Upper lobe of left lung (tissue), 6 donors: ENCODE measurements at regions not wholly inside any gene's neighbourhood (a gene's known extent, or its start where the extent isn't known, plus 50 kb on each side); places are given as distances from the start of the nearest gene placed in this dataset.

ENCODE experiments used
- ATAC-seq, 2 donors: fragments of 200-7000 bp; cut with Tn5 transposase; one replicate each; pipeline ENCODE4 v1.9.1; 2022; ENCODE audit warnings: mild to moderate bottlenecking in 2 of 2, moderate library complexity in 2 of 2; ENCODE audit not compliant: low FRiP score in 2 of 2
- DNase-seq, 2 donors: peaks; one replicate each; pipeline ENCODE4 v3.0.0-alpha.2; 2019 to 2020
- H3K27ac ChIP-seq, 4 donors: fragments of 200-600 bp; sonication (generic); one replicate each; pipeline ENCODE4 v1.5.1; 2016 to 2019
- H3K27me3 ChIP-seq, 4 donors: fragments of 200-600 bp; sonication (generic); one replicate each; pipeline ENCODE4 v1.5.1; 2017 to 2019
- H3K36me3 ChIP-seq, 4 donors: fragments of 200-600 bp; sonication (generic); one replicate each; pipeline ENCODE4 v1.5.1; 2016 to 2019
- H3K4me1 ChIP-seq, 4 donors: fragments of 200-600 bp; sonication (generic); one replicate each; pipeline ENCODE4 v1.5.1; 2018 to 2019
- H3K4me3 ChIP-seq, 4 donors: fragments of 200-600 bp; sonication (generic); one replicate each; pipeline ENCODE4 v1.5.1; 2017 to 2019; ENCODE audit warnings: mild to moderate bottlenecking in 2 of 4, moderate library complexity in 1 of 4
- H3K9me3 ChIP-seq, 4 donors: fragments of 200-600 bp; sonication (generic); one replicate each; pipeline ENCODE4 v1.5.1; 2018 to 2019
- CTCF ChIP-seq, 6 experiments: fragments of 450-650 bp in 4 of 6; fragments of 200-600 bp in 2 of 6; sonication (generic) in 2 of 6; IDR thresholded peaks; one replicate each; pipeline ENCODE4 v1.5.1; 2016 to 2019; ENCODE audit warnings: antibody characterized with exemption in 6 of 6
- EP300 ChIP-seq, 4 donors: sonication (generic); formaldehyde crosslinking; IDR thresholded peaks; one replicate each; pipeline ENCODE4 v1.5.1; 2017; ENCODE audit warnings: antibody characterized with exemption in 4 of 4, control low read depth in 2 of 4
- POLR2A ChIP-seq, 4 donors: fragments of 450-650 bp; IDR thresholded peaks; one replicate each; pipeline ENCODE4 v1.5.1; 2016 to 2017; ENCODE audit warnings: antibody characterized with exemption in 4 of 4, mild to moderate bottlenecking in 2 of 4
- POLR2AphosphoS5 ChIP-seq, 2 donors: sonication (generic); formaldehyde crosslinking; IDR thresholded peaks; one replicate each; pipeline ENCODE4 v1.5.1; 2017; ENCODE audit warnings: antibody characterized with exemption in 2 of 2
- WGBS, 2 donors: methylation state at CpG; one replicate each; pipeline ENCODE4 v1.1.5; 2017 to 2018; 5-methylcytosine and 5-hydroxymethylcytosine counted together
- donor health status: DM: no; HTN: no; CAD: no; lungs with moderate emphysema.
- donor health status: DM: no; HTN: yes; CAD: no; lungs with severe emphysema.

- no peak overlapping the region for H3K4me3 ChIP-seq
- H3K27me3 ChIP-seq = no peaks in the 10 kb centered on the region
- H3K4me1 ChIP-seq = no peaks in the 10 kb centered on the region
- peak; percentile 12 to 29 for DNase-seq
- H3K9me3 ChIP-seq = no peaks in the 10 kb centered on the region
- 74 to 80% methylated on average over 9 to 18 of the region's 18 CpGs for WGBS, 2 donors
- no peak for ATAC-seq
- H3K27ac ChIP-seq = no peak overlapping the region
- H3K36me3 ChIP-seq = no peaks in the 10 kb centered on the region
- no peak for TF ChIP-seq CTCF (IDR thresholded peaks at IDR 0.05)
- TF ChIP-seq POLR2AphosphoS5 (IDR thresholded peaks at IDR 0.05) = no peak
- no peak for TF ChIP-seq EP300 (IDR thresholded peaks at IDR 0.05)
- TF ChIP-seq POLR2A (IDR thresholded peaks at IDR 0.05) = no peak
These were observed 299.0 kb downstream of the NDUFA10 start for GRCh38 chr2:239726091-239726591.

- H3K36me3 ChIP-seq = no peaks in the 10 kb centered on the region
- ATAC-seq = no peak
- peak; percentile 15 to 65 for DNase-seq
- 97% methylated on average over 7 of the region's 7 CpGs for WGBS, 2 donors
- no peaks in the 10 kb centered on the region for H3K4me1 ChIP-seq
- no peak overlapping the region for H3K4me3 ChIP-seq
- TF ChIP-seq POLR2AphosphoS5 (IDR thresholded peaks at IDR 0.05) = no peak
- no peak for TF ChIP-seq CTCF (IDR thresholded peaks at IDR 0.05)
- no peak for TF ChIP-seq EP300 (IDR thresholded peaks at IDR 0.05)
- no peak for TF ChIP-seq POLR2A (IDR thresholded peaks at IDR 0.05)
- no peaks in the 10 kb centered on the region for H3K9me3 ChIP-seq
- H3K27ac ChIP-seq = no peak overlapping the region
- H3K27me3 ChIP-seq = no peaks in the 10 kb centered on the region
These were observed 299.6 kb downstream of the NDUFA10 start for GRCh38 chr2:239725551-239725890.

GRCh38 chr2:239724851-239725550, 300.1 kb downstream of the NDUFA10 start:
- Histone ChIP-seq H3K27ac (no peak overlapping the region), H3K4me3 (no peak overlapping the region), H3K27me3 (no peaks in the 10 kb centered on the region), H3K4me1 (no peaks in the 10 kb centered on the region), H3K9me3 (no peaks in the 10 kb centered on the region), H3K36me3 (no peaks in the 10 kb centered on the region)
- peak in 1 of 2 donors; percentile 13 for DNase-seq
- no peak for ATAC-seq
- TF ChIP-seq POLR2A (IDR thresholded peaks at IDR 0.05) (no peak), POLR2AphosphoS5 (IDR thresholded peaks at IDR 0.05) (no peak), CTCF (IDR thresholded peaks at IDR 0.05) (no peak), EP300 (IDR thresholded peaks at IDR 0.05) (no peak)
- 88% methylated on average over 9 to 14 of the region's 14 CpGs for WGBS, 2 donors

GRCh38 chr2:239724194-239724849, 300.8 kb downstream of the NDUFA10 start:
- Histone ChIP-seq H3K36me3 (no peaks in the 10 kb centered on the region), H3K4me3 (no peak overlapping the region), H3K27ac (no peak overlapping the region), H3K27me3 (no peaks in the 10 kb centered on the region), H3K4me1 (no peaks in the 10 kb centered on the region), H3K9me3 (no peaks in the 10 kb centered on the region)
- 85 to 89% methylated on average over 4 to 9 of the region's 16 CpGs for WGBS, 2 donors
- no peak for ATAC-seq
- peak in 1 of 2 donors; percentile 47 for DNase-seq
- TF ChIP-seq CTCF (IDR thresholded peaks at IDR 0.05) (no peak), POLR2AphosphoS5 (IDR thresholded peaks at IDR 0.05) (no peak), EP300 (IDR thresholded peaks at IDR 0.05) (no peak), POLR2A (IDR thresholded peaks at IDR 0.05) (no peak)
